ENCODE measurements at regions not wholly inside any gene's neighbourhood (a gene's known extent, or its start where the extent isn't known, plus 50 kb on each side); places are given as distances from the start of the nearest gene placed in this dataset.
"Not testable (repeated sequence)": the region's sequence is repeated elsewhere in the genome, so short reads cannot be mapped to it uniquely, and the experiment has no call there.

- no peak for TF ChIP-seq CTCF (IDR thresholded peaks at IDR 0.05)
- H3K4me3 ChIP-seq: no peak overlapping the region
- no peaks in the 10 kb centered on the region for H3K27me3 ChIP-seq (replicated peaks; ENCODE audit: insufficient read depth)
- no peaks in the 10 kb centered on the region for H3K4me1 ChIP-seq (ENCODE audit: control insufficient read depth in 1 of 2, low read depth in 2 of 2)
- no peak overlapping the region for H3K27ac ChIP-seq
- no peaks in the 10 kb centered on the region for H3K9me3 ChIP-seq
- no peak for DNase-seq (ENCODE audit: low spot score)
- no peak for ATAC-seq (ENCODE audit: insufficient number of reproducible peaks, low FRiP score, low read depth)
- no peaks in the 10 kb centered on the region for H3K36me3 ChIP-seq
Observed at GRCh38 chr2:185246717-185247116, 491.9 kb upstream of the FSIP2 start.

- no peak overlapping the region for H3K27ac ChIP-seq
- no peak for TF ChIP-seq CTCF (IDR thresholded peaks at IDR 0.05)
- no peak overlapping the region for H3K4me3 ChIP-seq
- ATAC-seq (ENCODE audit: insufficient number of reproducible peaks, low FRiP score, low read depth) (no peak), DNase-seq (ENCODE audit: low spot score) (no peak)
- H3K4me1 ChIP-seq (ENCODE audit: control insufficient read depth in 1 of 2, low read depth in 2 of 2): no peaks in the 10 kb centered on the region
- H3K36me3 ChIP-seq: no peaks in the 10 kb centered on the region
- H3K27me3 ChIP-seq (replicated peaks; ENCODE audit: insufficient read depth): no peaks in the 10 kb centered on the region
- no peaks in the 10 kb centered on the region for H3K9me3 ChIP-seq
Observed at GRCh38 chr2:185255566-185255965, 483.0 kb upstream of the FSIP2 start.

GRCh38 chr2:185265747-185266146 lies 472.9 kb upstream of the FSIP2 start:
- no peak for ATAC-seq (ENCODE audit: insufficient number of reproducible peaks, low FRiP score, low read depth)
- H3K27me3 ChIP-seq (replicated peaks; ENCODE audit: insufficient read depth): no peaks in the 10 kb centered on the region
- no peaks in the 10 kb centered on the region for H3K36me3 ChIP-seq
- DNase-seq (ENCODE audit: low spot score): no peak
- H3K4me1 ChIP-seq (ENCODE audit: control insufficient read depth in 1 of 2, low read depth in 2 of 2): no peaks in the 10 kb centered on the region
- H3K27ac ChIP-seq: no peak overlapping the region
- no peaks in the 10 kb centered on the region for H3K9me3 ChIP-seq
- H3K4me3 ChIP-seq: no peak overlapping the region
- TF ChIP-seq CTCF (IDR thresholded peaks at IDR 0.05): no peak

- ATAC-seq (ENCODE audit: insufficient number of reproducible peaks, low FRiP score, low read depth) (no peak), DNase-seq (ENCODE audit: low spot score) (no peak)
- Histone ChIP-seq H3K27me3 (replicated peaks; ENCODE audit: insufficient read depth) (no peaks in the 10 kb centered on the region), H3K27ac (no peak overlapping the region), H3K36me3 (no peaks in the 10 kb centered on the region), H3K4me3 (no peak overlapping the region), H3K9me3 (no peaks in the 10 kb centered on the region), H3K4me1 (ENCODE audit: control insufficient read depth in 1 of 2, low read depth in 2 of 2) (no peaks in the 10 kb centered on the region)
- TF ChIP-seq CTCF (IDR thresholded peaks at IDR 0.05): no peak
Observed at GRCh38 chr2:185268651-185269050, 470.0 kb upstream of the FSIP2 start.

GRCh38 chr2:185274718-185275484 lies 463.7 kb upstream of the FSIP2 start:
- Histone ChIP-seq H3K4me3 (no peak overlapping the region), H3K9me3 (no peaks in the 10 kb centered on the region), H3K27ac (no peak overlapping the region), H3K36me3 (no peaks in the 10 kb centered on the region), H3K27me3 (replicated peaks; ENCODE audit: insufficient read depth) (no peaks in the 10 kb centered on the region), H3K4me1 (ENCODE audit: control insufficient read depth in 1 of 2, low read depth in 2 of 2) (no peaks in the 10 kb centered on the region)
- no peak for ATAC-seq (ENCODE audit: insufficient number of reproducible peaks, low FRiP score, low read depth)
- DNase-seq (ENCODE audit: low spot score): no peak
- TF ChIP-seq CTCF (IDR thresholded peaks at IDR 0.05): no peak

- not testable (repeated sequence) for ATAC-seq (ENCODE audit: insufficient number of reproducible peaks, low FRiP score, low read depth); H3K9me3 ChIP-seq; DNase-seq (ENCODE audit: low spot score); H3K27ac ChIP-seq; H3K4me1 ChIP-seq (ENCODE audit: control insufficient read depth in 1 of 2, low read depth in 2 of 2); H3K4me3 ChIP-seq; H3K36me3 ChIP-seq; H3K27me3 ChIP-seq (replicated peaks; ENCODE audit: insufficient read depth)
Observed at GRCh38 chr2:185275979-185276378, 462.6 kb upstream of the FSIP2 start.
